GM18873 (cell line): ENCODE measurements at regions not wholly inside any gene's neighbourhood (a gene's known extent, or its start where the extent isn't known, plus 50 kb on each side); places are given as distances from the start of the nearest gene placed in this dataset.
"Not testable (repeated sequence)": the region's sequence is repeated elsewhere in the genome, so short reads cannot be mapped to it uniquely, and the experiment has no call there.

Experiments
- ATAC-seq: cut with Tn5 transposase; IDR thresholded peaks from one replicate; pipeline ENCODE4 v1.9.1; 2021; ENCODE audit warnings: mild to moderate bottlenecking, moderate library complexity, moderate number of reproducible peaks; ENCODE audit not compliant: unreplicated experiment, low FRiP score

DNA sequence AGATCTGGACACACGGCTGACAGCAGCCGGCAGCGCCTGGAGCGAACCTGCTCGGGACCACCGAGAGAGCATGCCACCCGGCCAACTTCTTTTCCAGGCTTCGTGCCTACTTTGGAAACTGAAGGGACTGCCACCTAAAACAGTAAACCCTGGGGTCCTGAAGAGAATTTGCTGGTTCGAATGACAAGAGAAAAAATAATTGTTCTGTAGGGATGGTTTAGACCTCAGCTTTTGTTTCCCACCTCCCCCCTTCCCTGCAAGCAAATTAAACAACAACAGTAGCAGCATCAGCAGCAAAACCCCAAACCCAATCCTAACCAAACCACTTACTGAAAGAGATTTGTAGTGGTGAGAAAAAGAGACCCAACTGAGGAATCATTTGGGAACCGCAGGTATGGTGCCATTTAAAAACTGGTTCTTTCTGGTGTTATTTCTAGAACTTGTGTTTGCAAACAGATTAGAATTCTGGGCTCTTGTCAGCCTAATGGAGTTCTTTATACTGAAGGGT lies 105.6 kb downstream of the LEPR start:
- ATAC-seq: no peak

DNA sequence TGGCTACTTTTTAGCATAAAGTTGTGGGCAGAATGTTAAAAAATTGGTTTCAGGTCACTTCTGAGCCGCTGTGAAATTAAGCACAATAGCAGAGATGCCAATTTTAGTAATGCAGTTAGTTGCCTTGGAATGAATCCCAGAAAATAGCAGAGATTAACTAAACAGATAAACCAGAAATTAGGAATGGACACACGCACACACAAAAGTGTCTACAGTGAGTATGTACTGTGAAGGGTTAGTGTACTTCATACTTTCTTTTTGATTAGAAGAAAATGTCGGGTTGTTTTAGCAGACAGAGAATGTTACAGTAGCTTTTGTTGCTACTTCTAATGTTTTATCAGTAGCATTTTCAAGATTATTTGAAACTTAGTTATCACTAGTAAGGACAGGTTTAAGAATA lies 106.7 kb downstream of the LEPR start:
- no peak for ATAC-seq

DNA sequence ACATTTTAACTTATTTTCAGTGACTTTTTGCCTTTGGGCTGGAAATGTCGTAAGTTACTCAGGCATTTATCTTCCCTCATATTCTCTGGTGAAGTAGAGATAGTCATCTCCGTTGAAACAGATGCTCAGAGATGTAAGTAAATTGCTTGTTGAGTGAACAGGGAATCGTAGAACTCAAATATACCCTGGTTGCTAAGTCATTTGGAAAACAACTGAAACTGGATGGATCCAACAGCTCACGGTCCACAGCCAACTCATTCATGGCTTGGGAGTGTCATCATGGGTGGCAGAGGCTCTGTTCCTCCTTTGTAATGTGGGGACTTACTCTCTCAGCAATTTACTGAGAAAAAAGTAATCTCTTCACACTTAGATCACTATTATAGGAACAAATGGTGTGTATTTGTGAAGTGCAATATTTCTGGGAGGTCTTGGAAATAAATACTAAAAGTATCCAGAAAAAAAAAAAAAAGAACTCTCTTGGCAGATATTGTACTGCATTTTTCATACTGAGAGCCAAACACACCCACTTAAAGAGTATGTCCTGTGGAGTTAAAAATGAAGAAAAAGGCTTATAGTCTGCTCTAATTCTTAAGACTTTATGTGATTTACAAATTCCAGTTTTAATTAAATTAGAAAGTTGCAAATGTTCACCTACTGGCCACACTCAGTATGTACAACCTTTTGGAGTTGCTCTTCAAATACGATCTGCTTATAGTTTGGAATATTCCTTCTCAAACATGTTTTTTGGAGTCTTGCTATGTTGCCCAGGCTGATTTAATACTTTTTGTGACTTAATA lies 107.4 kb downstream of the LEPR start:
- no peak for ATAC-seq

DNA sequence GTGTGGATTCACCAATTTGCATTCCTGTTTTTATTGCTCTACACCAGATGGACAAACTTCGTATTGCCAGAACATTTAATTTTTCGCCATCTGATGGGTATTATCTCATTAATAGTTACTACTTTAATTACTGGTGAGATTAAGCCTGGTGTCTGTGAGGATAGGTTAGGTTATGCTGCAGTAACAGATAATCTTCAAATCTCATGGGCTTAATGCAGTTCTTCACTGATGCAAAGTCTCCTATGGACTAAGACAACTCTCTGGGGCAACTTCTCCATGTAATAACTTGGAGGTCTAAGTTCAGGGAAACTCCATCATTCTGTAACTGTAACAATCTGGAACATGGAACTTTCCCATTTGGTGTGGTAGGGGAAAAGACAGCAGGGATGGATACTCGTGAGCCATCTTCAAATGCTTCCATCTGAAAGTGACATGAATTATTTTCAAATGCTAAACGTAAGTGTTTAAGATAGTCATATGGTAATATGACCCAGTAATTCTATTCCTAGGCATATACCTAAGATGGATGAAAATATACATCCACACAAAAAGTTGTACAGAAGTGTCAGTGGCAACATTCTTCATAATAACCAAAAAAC lies 111.6 kb downstream of the LEPR start:
- no peak for ATAC-seq

DNA sequence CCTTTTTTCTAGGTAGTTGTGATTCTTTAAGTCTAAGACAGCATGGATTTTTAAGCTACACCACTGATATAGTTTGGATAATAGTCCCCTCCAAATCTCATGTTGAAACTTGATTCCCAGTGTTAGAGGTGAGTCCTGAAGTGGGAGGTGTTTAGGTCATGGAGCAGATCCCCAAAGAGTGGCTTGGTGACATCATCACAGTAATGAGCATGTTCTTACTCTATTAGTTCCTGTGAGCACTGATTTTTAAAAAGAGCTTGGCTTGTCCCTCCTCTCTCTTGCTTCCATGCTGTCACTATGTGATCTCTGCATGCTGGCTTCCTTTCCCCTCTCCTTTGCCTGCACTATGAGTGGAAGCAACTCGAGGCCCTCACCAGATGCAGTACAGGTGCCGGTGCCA lies 115.5 kb downstream of the LEPR start:
- ATAC-seq: no peak

DNA sequence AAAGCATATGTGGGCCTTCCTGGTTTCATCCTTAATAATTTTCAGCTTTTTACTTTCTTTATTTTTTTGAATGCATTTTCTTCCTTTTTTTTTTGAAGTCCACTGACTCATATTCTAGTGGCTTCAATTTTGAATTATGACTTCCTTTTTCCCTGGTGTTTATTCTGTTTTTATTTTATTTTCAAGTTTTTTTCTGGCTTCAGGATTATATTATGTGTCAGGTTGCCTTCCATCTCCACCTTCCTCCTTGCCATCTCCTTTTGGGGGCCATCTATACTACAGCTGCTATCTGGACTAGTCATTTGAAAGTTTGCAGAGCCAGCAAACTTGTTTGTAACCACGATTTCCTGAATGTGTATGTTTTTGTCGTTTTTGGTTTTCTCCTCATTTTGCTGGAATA lies 117.6 kb downstream of the LEPR start:
- no peak for ATAC-seq

DNA sequence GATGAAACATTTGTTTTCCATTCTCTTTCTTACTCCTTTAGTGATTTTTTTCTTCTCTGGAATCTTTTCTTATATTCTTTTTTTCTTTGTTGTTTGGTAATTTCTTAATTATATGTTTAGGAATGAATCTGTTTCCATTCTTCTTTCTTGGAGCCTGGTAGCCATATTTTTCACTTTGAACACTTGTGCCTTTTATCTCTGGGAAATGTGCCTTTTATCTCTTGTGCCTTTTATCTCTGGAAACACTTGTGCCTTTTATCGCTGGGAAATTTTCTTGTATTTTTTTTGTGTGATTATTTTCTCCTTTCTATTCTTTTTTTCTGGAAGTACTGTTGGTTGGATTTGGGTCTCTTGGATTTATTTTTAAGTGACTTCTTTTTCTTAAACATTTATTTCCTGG lies 118.2 kb downstream of the LEPR start:
- ATAC-seq: no peak

DNA sequence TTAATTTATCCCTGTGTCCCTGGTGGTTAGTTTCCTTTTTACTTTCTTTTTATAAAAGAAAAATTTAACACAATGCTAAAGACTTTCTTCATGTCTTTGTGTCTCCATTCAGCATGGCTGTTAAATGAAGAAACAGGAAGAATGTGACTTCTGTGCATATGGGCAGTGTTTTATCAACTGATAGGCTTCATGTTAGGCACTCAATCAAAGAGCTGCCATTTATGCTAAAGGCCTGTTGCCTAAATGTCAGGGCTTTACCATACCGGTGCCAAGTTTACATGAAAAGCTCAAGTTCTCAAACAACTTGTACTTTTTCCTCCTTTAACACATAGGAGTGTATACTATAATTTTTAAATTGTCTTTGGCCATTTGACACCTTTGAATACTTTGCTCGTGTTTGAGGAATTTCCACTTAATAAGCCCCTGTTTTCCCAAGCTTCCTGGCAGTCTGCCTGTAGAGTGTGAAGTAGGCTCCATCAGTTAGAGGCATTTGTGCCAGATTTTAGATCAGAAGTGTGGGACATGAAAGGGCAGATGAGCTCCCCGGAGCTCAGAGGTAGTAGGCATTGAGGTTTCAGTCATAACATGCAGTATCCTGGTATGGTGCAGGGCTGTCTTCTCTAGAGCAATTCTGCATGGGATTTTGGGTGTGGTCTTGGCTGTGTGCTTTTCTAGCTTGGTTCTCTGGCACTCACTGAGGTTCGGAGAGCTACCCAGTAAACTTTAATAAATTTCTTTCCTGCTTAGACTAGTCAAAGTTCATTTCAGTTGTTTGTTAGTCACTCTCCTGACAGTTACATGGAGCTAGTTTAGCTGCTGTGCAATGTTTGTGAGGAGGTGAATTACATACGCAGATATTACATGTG lies 119.0 kb downstream of the LEPR start:
- no peak for ATAC-seq

DNA sequence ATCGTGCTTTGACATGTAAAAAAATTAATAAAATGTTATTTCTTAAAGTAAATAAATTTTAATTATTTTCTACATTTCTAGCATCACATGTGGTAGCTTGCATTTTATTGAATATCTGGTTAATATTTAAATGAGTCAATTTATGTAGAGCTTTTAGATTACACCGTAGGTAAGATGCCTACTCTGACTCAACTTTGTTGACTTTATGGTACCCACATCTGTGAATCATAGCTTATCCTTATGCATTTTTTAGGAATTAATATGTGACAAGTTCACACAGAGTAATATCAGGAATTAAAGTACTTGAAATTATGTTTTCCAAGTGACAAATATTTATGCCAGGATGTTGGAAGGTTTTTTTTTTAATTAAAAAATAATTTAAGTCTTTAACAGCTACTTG lies 120.7 kb downstream of the LEPR start:
- no peak for ATAC-seq

DNA sequence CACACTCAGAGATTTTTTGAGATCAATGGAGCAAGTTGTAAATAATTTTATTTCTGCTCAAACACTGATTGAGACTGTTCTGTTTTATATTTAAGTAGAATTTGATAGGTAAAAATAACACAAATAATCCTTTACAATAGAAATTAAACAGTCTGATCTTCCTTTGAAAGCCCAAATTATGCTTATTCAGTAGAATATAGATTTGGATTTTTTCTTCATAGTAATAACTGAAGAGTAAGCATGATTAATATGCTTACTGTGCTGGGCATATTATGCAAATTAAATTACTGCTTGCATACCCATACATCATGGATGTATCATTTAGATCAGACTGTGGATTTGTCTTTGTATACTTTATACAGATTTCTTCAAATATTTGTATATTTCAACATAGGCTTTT lies 121.4 kb downstream of the LEPR start:
- no peak for ATAC-seq

DNA sequence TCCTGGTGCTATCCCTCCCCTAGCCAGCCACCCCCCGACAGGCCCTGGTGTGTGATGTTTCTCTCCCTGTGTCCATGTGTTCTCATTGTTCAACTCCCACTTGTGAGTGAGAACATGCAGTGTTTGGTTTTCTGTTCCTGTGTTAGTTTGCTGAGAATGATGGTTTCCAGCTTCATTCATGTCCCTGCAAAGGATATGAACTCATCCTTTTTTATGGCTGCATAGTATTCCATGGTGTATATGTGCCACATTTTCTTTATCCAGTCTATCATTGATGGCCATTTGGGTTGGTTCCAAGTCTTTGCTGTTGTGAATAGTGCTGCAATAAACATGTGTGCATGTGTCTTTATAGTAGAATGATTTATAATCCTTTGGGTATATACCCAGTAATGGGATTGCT lies 122.1 kb downstream of the LEPR start:
- not testable (repeated sequence) for ATAC-seq

DNA sequence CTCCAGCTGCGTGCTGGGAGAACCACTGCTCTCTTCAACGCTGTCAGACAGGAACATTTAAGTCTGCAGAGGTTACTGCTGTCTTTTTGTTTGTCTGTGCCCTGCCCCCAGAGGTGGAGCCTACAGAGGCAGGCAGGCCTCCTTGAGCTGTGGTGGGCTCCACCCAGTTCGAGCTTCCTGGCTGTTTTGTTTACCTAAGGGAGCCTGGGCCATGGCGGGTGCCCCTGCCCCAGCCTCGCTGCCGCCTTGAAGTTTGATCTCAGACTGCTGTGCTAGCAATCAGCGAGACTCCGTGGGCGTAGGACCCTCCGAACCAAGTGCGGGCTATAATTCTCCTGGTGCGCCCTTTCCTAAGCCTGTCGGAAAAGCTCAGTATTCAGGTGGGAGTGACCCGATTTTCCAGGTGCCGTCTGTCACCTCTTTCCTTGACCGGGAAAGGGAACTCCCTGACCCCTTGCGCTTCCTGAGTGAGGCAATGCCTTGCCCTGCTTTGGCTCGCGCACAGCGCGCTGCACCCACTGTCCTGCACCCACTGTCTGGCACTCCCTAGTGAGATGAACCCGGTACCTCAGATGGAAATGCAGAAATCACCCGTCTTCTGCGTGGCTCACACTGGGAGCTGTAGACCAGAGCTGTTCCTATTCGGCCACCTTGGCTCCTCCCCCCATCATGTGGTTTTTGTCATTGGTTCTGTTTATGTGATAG lies 130.0 kb downstream of the LEPR start:
- not testable (repeated sequence) for ATAC-seq

DNA sequence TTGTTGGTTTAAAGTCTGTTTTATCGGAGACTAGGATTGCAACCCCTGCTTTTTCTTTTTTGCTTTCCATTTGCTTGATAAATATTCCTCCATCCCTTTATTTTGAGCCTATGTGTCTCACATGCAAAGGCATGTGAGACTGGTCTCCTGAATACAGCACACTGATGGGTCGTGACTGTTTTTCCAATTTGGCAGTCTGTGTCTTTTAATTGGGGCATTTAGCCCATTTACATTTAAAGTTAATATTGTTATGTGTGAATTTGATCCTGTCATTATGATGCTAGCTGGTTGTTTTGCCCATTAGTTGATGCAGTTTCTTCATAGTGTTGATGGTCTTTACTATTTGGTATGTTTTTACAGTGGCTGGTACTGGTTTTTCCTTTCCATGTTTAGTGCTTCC lies 132.0 kb downstream of the LEPR start:
- ATAC-seq: not testable (repeated sequence)

DNA sequence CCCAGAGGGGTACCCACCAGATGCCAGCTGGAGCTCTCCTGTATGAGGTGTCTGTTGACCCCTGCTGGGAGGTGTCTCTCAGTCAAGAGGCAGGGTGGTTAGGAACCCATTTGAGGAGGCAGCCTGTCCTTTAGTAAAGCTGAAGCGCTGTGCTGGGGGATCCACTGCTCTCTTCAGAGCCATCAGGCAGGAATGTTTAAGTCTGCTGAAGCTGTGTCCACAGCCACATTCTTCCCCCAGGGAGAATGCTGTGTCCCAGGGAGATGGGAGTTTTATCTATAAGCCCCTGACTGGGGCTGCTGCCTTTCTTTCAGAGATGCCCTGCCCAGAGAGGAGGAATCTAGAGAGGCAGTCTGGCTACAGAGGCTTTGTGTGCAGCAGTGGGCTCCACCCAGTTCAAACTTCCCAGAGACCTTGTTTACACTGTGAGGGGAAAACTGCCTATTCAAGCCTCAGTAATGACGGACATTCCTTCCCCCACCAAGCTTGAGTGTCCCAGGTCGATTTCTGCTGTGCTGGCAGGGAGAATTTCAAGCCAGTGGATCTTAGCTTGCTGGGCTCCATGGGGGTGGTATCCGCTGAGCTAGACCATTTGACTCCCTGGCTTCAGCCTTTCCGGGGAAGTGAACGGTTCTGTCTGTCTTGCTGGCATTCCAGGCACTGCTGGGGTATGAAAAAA lies 133.8 kb downstream of the LEPR start:
- ATAC-seq: not testable (repeated sequence)

DNA sequence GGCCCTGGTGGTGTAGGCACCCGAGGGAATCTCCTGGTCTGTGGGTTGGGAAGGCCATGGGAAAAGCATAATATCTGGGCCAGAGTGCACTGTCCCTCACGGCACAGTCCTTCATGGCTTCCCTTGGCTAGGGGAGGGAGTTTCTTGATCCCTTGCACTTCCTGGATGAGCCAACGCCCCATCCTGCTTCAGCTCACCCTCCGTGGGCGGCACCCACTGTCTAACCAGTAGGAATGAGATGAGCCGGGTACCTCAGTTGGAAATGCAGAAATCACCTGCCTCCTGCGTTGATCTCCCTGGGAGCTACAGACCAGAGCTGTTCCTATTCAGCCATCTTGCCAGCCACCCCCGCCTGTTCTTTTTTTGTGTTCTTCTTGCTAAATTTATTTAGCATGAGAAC lies 134.4 kb downstream of the LEPR start:
- ATAC-seq: no peak

DNA sequence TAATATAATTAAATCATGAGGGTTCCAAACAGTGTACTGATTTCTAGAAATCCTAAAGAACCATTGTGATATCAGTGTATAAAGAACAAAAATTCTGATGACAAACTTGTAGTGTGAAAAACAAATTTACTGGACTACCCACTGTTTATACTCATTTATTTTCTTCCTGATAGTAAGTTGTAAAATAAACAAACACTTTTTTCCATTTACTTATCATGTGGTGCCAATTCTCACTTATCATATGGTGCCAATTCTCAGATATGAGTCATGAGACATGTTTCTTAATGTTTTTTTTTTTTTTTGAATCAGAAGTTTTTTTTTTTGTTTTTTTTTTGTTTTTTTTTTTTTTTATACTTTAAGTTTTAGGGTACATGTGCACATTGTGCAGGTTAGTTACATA lies 137.7 kb downstream of the LEPR start:
- no peak for ATAC-seq

DNA sequence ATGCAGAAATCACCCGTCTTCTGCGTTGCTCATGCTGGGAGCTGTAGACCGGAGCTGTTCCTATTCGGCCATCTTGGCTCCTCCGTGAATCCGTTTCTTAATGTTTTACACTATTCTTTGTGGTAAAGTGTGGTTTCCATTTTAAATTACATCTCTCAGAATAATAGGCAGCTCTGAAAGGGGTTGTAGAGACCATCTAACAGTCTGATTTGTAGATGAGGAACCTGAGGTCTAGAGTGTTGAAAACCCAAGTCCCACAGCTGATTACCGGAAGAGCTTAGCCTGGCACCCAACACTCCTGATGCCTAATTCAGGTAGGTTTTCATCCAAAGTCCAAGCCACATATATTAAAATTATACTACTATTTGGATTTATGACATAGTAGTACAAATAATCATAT lies 144.0 kb downstream of the LEPR start:
- ATAC-seq: no peak

DNA sequence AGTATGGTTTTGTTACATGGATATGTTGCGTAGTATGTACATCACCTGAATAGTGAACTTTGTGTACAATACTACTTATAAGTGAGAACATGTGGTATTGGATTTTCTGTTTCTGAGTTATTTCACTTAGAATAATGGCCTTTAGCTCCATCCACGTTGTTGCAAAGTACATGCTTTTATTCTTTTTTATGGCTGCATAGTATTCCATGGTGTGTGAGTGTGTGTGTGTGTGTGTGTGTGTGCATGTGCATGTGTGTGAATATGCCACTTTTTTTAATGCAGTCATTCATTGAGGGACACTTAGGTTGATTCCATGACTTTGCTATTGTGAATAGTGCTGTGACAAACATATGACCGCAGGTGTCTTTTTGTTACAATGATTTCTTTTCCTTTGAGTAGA lies 147.8 kb downstream of the LEPR start:
- no peak for ATAC-seq

DNA sequence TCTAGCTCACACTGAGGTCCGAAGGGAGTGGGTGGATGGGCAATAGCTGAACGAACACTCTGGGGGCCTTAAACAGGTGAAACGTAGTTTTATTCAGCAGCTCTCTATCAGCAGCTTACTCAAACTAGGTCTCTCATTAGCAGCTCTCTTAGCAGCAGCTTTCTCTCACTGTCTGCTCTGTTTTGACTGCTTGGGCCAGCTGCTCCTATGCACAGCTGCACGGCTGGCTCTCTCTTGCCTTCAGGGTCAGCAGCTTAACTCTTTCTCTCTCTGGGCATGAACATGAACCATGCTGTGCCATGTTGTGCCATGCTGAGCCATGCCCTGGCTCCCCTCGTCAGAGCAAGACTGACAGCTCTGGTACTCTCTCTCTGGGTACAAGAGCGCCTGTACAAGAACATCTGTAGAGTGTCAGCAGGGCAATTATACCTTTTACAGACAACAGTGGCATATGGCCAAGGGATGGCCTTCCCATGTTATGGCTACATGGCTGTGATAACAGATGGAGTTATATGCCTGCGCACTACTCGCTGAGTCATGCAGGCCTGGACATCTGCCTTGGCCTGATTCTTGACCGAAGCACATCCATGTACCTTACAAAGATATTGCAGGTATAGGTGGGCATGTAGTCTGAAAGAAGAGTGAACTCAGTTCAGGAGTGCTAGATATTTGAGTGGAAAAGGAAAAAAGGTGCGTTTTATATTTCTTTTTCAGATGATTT lies 152.4 kb downstream of the LEPR start:
- no peak for ATAC-seq
